ENCODE measurements at regions not wholly inside any gene's neighbourhood (a gene's known extent, or its start where the extent isn't known, plus 50 kb on each side); places are given as distances from the start of the nearest gene placed in this dataset.
"Not testable (repeated sequence)": the region's sequence is repeated elsewhere in the genome, so short reads cannot be mapped to it uniquely, and the experiment has no call there.

DNA sequence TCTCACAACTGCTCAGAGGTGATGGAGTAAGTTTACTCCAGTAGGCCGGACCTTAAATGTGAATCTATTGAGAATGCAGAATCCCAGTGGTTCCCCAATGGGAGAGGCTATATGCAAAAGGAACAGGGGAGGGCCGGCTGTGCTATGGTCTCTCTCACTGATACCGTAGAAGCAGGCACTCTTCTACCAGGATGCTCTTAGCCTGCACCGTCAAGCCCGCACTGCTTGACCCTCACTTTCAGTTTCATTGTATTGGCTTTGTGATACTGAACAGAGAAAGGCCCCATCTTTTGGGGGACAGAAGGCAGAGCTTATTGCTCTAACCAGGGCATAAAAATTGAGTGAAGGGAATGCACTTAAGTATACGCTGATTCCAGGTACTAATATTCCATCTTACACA is 615.0 kb upstream of the RGMB start:
- Histone ChIP-seq H3K4me1 (ENCODE audit: control insufficient read depth, insufficient read depth, low read length) (no peaks in the 10 kb centered on the region), H3K36me3 (ENCODE audit: control insufficient read depth, insufficient read depth, low read length) (no peaks in the 10 kb centered on the region), H3K27ac (ENCODE audit: low read length) (no peak overlapping the region), H3K9me3 (ENCODE audit: control insufficient read depth, insufficient read depth, low read length) (no peaks in the 10 kb centered on the region), H3K4me3 (ENCODE audit: low read length) (no peak overlapping the region), H3K27me3 (ENCODE audit: control insufficient read depth, insufficient read depth, low read length) (no peaks in the 10 kb centered on the region)
- no peak for DNase-seq (ENCODE audit: low read depth, low spot score)
- WGBS (ENCODE audit: insufficient coverage, insufficient read length): no CpG with 5 or more reads among the region's 6 CpGs

DNA sequence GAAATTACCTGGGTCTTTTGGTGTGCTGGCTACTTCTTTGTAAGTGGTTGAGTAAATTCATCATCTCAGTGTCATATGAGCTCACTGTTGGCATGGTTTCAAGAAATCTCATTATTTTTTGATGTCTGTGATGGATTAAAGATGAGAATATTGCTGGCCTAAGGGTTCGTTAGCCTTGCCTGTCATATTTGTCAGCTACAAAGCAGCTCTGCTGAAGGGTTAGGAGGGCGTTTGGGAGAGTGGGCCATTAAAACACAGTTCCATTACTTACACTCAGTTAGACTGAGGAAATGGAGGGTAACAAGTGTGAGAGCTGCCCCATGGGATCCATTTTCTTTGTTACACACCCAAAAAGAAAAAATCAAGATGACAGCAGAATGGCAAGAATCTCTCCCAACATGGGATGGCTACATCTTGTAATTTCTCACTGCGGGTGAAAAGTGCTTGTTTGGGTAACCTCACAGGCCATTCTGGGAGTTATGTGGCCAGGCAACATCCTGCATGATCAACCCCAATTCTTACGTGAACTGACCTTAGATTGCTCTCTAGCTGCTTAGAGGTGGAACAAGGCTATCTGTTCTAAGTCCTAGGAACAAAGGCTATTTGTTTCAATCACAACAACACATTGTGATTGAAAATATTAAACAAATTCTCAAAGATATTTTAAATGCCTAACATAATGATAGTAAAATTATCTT is 609.5 kb upstream of the RGMB start:
- no peaks in the 10 kb centered on the region for H3K36me3 ChIP-seq (ENCODE audit: control insufficient read depth, insufficient read depth, low read length)
- DNase-seq (ENCODE audit: low read depth, low spot score): no peak
- H3K4me1 ChIP-seq (ENCODE audit: control insufficient read depth, insufficient read depth, low read length): no peaks in the 10 kb centered on the region
- WGBS (ENCODE audit: insufficient coverage, insufficient read length): no CpG with 5 or more reads among the region's 4 CpGs
- H3K9me3 ChIP-seq (ENCODE audit: control insufficient read depth, insufficient read depth, low read length): no peaks in the 10 kb centered on the region
- H3K27ac ChIP-seq (ENCODE audit: low read length): no peak overlapping the region
- H3K27me3 ChIP-seq (ENCODE audit: control insufficient read depth, insufficient read depth, low read length): no peaks in the 10 kb centered on the region
- H3K4me3 ChIP-seq (ENCODE audit: low read length): no peak overlapping the region

DNA sequence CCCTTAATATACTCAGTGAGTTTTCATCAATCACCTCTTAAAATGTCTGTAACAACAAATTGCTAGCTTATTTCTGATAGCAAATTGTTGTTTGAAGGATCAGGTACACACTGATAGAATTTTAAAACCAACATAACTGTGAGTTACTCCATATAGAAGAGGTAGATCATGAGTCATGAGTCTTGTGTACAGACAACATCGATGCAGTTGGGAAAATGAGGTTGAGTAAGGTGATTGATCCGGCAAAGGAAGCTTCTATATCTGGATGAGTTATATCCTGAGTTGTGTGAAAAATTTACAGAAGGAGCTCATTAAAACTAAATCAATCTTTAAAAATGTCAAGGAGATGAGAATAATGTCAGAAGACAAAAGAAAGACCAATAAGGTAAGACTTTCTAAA is 604.6 kb upstream of the RGMB start:
- WGBS (ENCODE audit: insufficient coverage, insufficient read length): no CpG with 5 or more reads among the region's 2 CpGs
- Histone ChIP-seq H3K9me3 (ENCODE audit: control insufficient read depth, insufficient read depth, low read length) (no peaks in the 10 kb centered on the region), H3K4me3 (ENCODE audit: low read length) (no peak overlapping the region), H3K27me3 (ENCODE audit: control insufficient read depth, insufficient read depth, low read length) (no peaks in the 10 kb centered on the region), H3K27ac (ENCODE audit: low read length) (no peak overlapping the region), H3K36me3 (ENCODE audit: control insufficient read depth, insufficient read depth, low read length) (no peaks in the 10 kb centered on the region), H3K4me1 (ENCODE audit: control insufficient read depth, insufficient read depth, low read length) (no peaks in the 10 kb centered on the region)
- no peak for DNase-seq (ENCODE audit: low read depth, low spot score)

DNA sequence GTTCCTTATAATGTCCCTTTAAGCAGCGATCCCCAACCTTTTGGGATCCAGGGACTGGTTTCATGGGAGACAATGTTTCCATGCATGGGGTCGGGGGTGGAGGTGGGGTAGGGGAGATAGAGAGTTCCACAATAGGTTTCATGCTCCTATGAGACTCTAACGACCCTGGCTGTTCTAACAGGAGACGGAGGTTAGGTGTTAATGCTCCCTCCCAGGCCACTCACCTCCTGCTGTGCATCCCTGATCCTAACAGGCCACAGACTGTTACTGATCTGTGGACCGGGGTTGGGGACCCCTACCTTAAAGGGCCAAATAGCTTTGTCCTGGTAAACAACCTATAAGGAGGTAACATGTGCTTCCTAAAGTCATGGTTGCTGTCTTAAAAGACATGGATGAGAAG is 602.5 kb upstream of the RGMB start:
- no peaks in the 10 kb centered on the region for H3K27me3 ChIP-seq (ENCODE audit: control insufficient read depth, insufficient read depth, low read length)
- no peak overlapping the region for H3K4me3 ChIP-seq (ENCODE audit: low read length)
- no peaks in the 10 kb centered on the region for H3K36me3 ChIP-seq (ENCODE audit: control insufficient read depth, insufficient read depth, low read length)
- DNase-seq (ENCODE audit: low read depth, low spot score): no peak
- H3K9me3 ChIP-seq (ENCODE audit: control insufficient read depth, insufficient read depth, low read length): no peaks in the 10 kb centered on the region
- H3K27ac ChIP-seq (ENCODE audit: low read length): no peak overlapping the region
- WGBS (ENCODE audit: insufficient coverage, insufficient read length): no CpG with 5 or more reads among the region's 5 CpGs
- no peaks in the 10 kb centered on the region for H3K4me1 ChIP-seq (ENCODE audit: control insufficient read depth, insufficient read depth, low read length)

DNA sequence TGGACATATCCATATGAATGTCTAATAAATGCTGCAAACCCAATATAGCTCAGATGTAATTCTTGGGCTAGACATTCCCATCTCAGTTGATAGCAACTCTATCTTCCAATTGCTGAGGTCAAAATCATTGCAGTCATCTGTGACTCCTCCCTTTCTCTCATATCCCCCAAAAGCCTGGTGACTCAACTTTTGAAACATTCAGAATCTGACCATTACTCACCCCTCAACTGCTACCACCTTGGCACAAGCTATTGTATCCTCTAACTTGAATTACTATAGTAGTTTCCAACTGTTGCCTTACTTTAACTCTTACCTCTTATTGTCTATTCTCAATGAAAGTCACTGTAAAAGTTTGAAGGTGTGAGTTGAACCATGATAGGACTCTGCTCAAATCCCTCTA is 600.1 kb upstream of the RGMB start:
- Histone ChIP-seq H3K4me1 (ENCODE audit: control insufficient read depth, insufficient read depth, low read length) (no peaks in the 10 kb centered on the region), H3K36me3 (ENCODE audit: control insufficient read depth, insufficient read depth, low read length) (no peaks in the 10 kb centered on the region), H3K27ac (ENCODE audit: low read length) (no peak overlapping the region), H3K27me3 (ENCODE audit: control insufficient read depth, insufficient read depth, low read length) (no peaks in the 10 kb centered on the region), H3K9me3 (ENCODE audit: control insufficient read depth, insufficient read depth, low read length) (no peaks in the 10 kb centered on the region), H3K4me3 (ENCODE audit: low read length) (no peak overlapping the region)
- DNase-seq (ENCODE audit: low read depth, low spot score): no peak

DNA sequence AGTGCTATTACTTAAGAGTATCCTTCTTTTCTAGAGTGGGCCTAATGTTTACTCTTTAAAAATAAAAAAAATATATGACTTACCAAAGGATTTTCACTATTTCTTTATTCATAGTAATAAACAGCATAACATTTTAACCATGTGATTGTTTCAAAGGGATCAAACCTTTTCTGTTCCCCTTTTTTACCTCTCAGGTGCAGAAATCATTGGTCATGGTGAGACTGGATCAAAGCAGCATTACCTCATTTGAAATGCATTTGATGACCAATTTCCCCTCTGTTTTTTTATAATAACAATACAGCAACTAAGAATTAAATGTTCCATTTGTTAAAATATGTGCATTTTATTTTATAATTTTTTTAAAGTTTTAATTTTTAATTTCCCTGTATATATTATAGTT is 598.0 kb upstream of the RGMB start:
- no peak for DNase-seq (ENCODE audit: low read depth, low spot score)
- Histone ChIP-seq H3K36me3 (ENCODE audit: control insufficient read depth, insufficient read depth, low read length) (no peaks in the 10 kb centered on the region), H3K27ac (ENCODE audit: low read length) (no peak overlapping the region), H3K4me3 (ENCODE audit: low read length) (no peak overlapping the region), H3K4me1 (ENCODE audit: control insufficient read depth, insufficient read depth, low read length) (no peaks in the 10 kb centered on the region), H3K27me3 (ENCODE audit: control insufficient read depth, insufficient read depth, low read length) (no peaks in the 10 kb centered on the region), H3K9me3 (ENCODE audit: control insufficient read depth, insufficient read depth, low read length) (no peaks in the 10 kb centered on the region)

DNA sequence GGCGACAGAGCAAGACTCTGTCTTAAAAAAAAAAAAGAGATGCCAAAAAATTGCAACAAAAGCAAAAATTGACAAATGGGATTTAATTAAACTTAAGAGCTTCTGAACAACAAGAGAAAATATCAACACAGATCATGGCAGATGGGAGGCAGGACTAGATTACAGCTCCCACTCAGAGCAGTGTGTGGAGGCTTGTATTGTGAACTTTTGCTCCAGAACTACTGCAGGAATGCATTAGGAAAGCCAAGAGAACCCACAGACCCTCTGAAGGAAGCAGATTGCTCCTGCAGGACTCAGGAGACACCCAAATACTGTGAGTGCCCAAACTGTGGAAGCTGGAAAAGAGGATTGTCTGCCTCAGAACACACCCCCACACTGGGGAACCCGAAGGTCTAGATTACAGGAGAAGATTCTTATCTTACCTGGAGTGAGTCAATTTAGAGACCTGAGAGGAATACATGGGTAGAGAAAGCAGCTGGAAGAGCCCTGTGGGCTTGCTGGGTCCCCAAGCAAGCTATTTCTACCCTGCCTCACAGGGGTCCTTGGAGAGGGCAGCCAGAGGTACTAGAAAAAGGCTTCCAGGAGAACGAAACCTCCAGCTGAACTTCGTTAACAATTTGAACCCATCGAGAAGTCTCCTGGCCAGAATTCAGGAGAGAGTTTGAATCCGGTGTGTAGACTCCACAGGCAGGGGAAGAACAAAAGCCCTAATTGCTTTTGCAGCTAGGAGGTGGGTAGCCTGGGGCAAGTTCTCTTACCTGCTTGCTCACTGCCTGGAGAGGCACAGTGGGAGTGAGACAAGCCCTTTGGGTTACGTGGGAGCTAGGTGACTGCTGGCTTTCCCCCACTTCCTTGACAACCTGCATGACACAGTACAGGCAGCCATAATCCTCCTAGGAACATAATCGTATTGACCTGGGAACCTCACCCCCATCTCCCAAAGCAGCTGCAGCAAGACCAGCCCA is 593.4 kb upstream of the RGMB start:
- no CpG with 5 or more reads among the region's 8 CpGs for WGBS (ENCODE audit: insufficient coverage, insufficient read length)
- no peaks in the 10 kb centered on the region for H3K9me3 ChIP-seq (ENCODE audit: control insufficient read depth, insufficient read depth, low read length)
- no peak for DNase-seq (ENCODE audit: low read depth, low spot score)
- H3K27me3 ChIP-seq (ENCODE audit: control insufficient read depth, insufficient read depth, low read length): no peaks in the 10 kb centered on the region
- H3K4me3 ChIP-seq (ENCODE audit: low read length): no peak overlapping the region
- no peak overlapping the region for H3K27ac ChIP-seq (ENCODE audit: low read length)
- no peaks in the 10 kb centered on the region for H3K4me1 ChIP-seq (ENCODE audit: control insufficient read depth, insufficient read depth, low read length)
- no peaks in the 10 kb centered on the region for H3K36me3 ChIP-seq (ENCODE audit: control insufficient read depth, insufficient read depth, low read length)

DNA sequence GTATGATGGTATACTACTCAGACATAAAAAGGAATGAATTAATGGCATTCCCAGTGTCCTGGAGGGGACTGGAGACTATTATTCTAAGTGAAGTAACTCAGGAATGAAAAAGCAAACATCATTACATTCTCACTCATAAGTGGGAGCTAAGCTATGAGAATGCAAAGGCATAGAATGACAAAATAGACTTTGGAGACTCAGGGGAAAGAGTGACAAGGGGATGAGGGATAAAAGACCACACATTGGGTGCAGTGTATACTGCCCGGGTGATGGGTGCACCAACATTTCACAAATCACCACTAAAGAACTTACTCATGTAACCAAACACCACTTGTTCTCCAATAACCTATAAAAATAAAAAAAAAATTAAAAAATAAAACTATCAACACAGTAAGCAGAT is 587.3 kb upstream of the RGMB start:
- WGBS (ENCODE audit: insufficient coverage, insufficient read length): no CpG with 5 or more reads among the region's 1 CpG
- H3K9me3 ChIP-seq (ENCODE audit: control insufficient read depth, insufficient read depth, low read length): no peaks in the 10 kb centered on the region; the same call in 1 of the 2 replicates
- no peaks in the 10 kb centered on the region for H3K27me3 ChIP-seq (ENCODE audit: control insufficient read depth, insufficient read depth, low read length)
- H3K4me1 ChIP-seq (ENCODE audit: control insufficient read depth, insufficient read depth, low read length): no peaks in the 10 kb centered on the region
- no peak overlapping the region for H3K27ac ChIP-seq (ENCODE audit: low read length)
- no peaks in the 10 kb centered on the region for H3K36me3 ChIP-seq (ENCODE audit: control insufficient read depth, insufficient read depth, low read length)
- DNase-seq (ENCODE audit: low read depth, low spot score): no peak
- H3K4me3 ChIP-seq (ENCODE audit: low read length): no peak overlapping the region

DNA sequence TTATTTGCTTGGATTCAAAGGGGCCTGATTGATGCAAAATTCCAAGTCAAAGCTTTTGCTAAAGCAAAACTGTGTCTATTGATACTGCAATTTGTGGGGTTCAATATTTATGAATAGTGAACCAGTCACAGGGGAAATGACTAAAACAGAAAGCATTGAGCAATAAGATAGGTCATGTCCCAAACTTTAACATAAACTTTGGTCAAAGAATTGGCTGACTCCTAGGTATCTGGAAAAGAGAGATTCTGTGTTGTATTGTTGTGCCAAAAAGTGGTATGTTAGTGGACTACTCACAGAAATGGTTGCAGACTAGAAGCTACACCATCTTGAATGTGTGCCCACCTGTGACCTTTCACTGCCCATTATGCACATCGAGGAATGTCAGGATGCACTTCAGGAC is 585.5 kb upstream of the RGMB start:
- no peaks in the 10 kb centered on the region for H3K36me3 ChIP-seq (ENCODE audit: control insufficient read depth, insufficient read depth, low read length)
- DNase-seq (ENCODE audit: low read depth, low spot score): no peak
- H3K27me3 ChIP-seq (ENCODE audit: control insufficient read depth, insufficient read depth, low read length): no peaks in the 10 kb centered on the region
- no peak overlapping the region for H3K4me3 ChIP-seq (ENCODE audit: low read length)
- H3K27ac ChIP-seq (ENCODE audit: low read length): no peak overlapping the region
- H3K9me3 ChIP-seq (ENCODE audit: control insufficient read depth, insufficient read depth, low read length): no peaks in the 10 kb centered on the region; the same call in 1 of the 2 replicates
- no CpG with 5 or more reads among the region's 1 CpG for WGBS (ENCODE audit: insufficient coverage, insufficient read length)
- no peaks in the 10 kb centered on the region for H3K4me1 ChIP-seq (ENCODE audit: control insufficient read depth, insufficient read depth, low read length)

DNA sequence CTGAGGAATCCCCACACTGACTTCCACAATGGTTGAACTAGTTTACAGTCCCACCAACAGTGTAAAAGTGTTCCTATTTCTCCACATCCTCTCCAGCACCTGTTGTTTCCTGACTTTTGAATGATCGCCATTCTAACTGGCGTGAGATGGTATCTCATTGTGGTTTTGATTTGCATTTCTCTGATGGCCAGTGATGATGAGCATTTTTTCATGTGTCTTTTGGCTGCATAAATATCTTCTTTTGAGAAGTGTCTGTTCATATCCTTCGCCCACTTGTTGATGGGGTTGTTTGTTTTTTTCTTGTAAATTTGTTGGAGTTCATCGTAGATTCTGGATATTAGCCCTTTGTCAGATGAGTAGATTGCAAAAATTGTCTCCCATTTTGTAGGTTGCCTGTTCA is 583.1 kb upstream of the RGMB start:
- no CpG with 5 or more reads among the region's 4 CpGs for WGBS (ENCODE audit: insufficient coverage, insufficient read length)
- H3K27me3 ChIP-seq (ENCODE audit: control insufficient read depth, insufficient read depth, low read length); H3K4me1 ChIP-seq (ENCODE audit: control insufficient read depth, insufficient read depth, low read length); DNase-seq (ENCODE audit: low read depth, low spot score); H3K4me3 ChIP-seq (ENCODE audit: low read length); H3K36me3 ChIP-seq (ENCODE audit: control insufficient read depth, insufficient read depth, low read length); H3K9me3 ChIP-seq (ENCODE audit: control insufficient read depth, insufficient read depth, low read length); H3K27ac ChIP-seq (ENCODE audit: low read length): not testable (repeated sequence)
